Neural cell (in vitro differentiated cells): ENCODE measurements at regions not wholly inside any gene's neighbourhood (a gene's known extent, or its start where the extent isn't known, plus 50 kb on each side); places are given as distances from the start of the nearest gene placed in this dataset.

Source experiments
- EP300 ChIP-seq: fragments of 450-650 bp; conservative IDR thresholded peaks from 2 replicates; pipeline ENCODE4 v1.6.1; 2014; ENCODE audit warnings: antibody characterized with exemption, mild to moderate bottlenecking, moderate library complexity; ENCODE audit not compliant: poor library complexity, severe bottlenecking
- EZH2 ChIP-seq: fragments of 200-600, 300-800 bp; shearing (Covaris generic), sonication (generic); IDR thresholded peaks from 2 replicates; pipeline ENCODE4 v1.6.1; 2014; ENCODE audit warnings: antibody characterized with exemption, low read length, borderline replicate concordance, mild to moderate bottlenecking; ENCODE audit not compliant: insufficient read depth, poor library complexity, severe bottlenecking
- MXI1 ChIP-seq: fragments of 450-650 bp; conservative IDR thresholded peaks from 2 replicates; pipeline ENCODE4 v1.6.1; 2014; ENCODE audit warnings: antibody characterized with exemption, mild to moderate bottlenecking; ENCODE audit not compliant: poor library complexity, severe bottlenecking
- POLR2AphosphoS5 ChIP-seq: IDR thresholded peaks from 2 replicates; pipeline ENCODE4 v1.6.1; 2012
- RAD21 ChIP-seq: fragments of 450-650 bp; conservative IDR thresholded peaks from 2 replicates; pipeline ENCODE4 v1.6.1; 2014; ENCODE audit warnings: antibody characterized with exemption, mild to moderate bottlenecking, moderate library complexity
- TAF1 ChIP-seq: IDR thresholded peaks from 2 replicates; pipeline ENCODE4 v1.6.1; 2012; ENCODE audit warnings: low read depth
- TF ChIP-seq, protein P1 (sequence below): fragments of 450-650 bp; IDR thresholded peaks from 2 replicates; pipeline ENCODE4 v1.5.1; 2014; ENCODE audit warnings: antibody characterized with exemption, mild to moderate bottlenecking, moderate library complexity; ENCODE audit not compliant: poor library complexity, severe bottlenecking
- TF ChIP-seq, protein P2 (sequence below): IDR thresholded peaks from 2 replicates; pipeline ENCODE4 v1.6.1; 2012; ENCODE audit warnings: borderline replicate concordance

DNA sequence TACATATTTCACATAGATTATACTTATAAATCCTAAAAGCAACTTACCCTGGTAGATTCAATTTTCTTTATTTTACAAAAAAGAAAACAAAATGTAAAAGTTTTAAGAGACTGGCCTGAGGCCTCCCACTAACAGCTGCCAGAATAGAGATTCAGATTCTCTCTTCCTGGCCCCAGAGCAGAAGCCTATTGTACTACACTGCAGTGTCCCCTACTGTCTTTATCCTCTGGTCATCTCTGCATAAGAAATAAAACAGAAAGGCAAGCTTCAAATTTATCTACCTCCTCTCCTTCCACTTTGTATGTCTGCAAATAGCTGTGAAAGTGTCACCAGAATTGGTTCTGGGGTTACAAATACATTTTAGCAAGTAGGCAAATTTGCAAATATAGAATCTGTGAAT lies 1004.1 kb upstream of the PCDH9 start:
- TF ChIP-seq, protein P1, sequence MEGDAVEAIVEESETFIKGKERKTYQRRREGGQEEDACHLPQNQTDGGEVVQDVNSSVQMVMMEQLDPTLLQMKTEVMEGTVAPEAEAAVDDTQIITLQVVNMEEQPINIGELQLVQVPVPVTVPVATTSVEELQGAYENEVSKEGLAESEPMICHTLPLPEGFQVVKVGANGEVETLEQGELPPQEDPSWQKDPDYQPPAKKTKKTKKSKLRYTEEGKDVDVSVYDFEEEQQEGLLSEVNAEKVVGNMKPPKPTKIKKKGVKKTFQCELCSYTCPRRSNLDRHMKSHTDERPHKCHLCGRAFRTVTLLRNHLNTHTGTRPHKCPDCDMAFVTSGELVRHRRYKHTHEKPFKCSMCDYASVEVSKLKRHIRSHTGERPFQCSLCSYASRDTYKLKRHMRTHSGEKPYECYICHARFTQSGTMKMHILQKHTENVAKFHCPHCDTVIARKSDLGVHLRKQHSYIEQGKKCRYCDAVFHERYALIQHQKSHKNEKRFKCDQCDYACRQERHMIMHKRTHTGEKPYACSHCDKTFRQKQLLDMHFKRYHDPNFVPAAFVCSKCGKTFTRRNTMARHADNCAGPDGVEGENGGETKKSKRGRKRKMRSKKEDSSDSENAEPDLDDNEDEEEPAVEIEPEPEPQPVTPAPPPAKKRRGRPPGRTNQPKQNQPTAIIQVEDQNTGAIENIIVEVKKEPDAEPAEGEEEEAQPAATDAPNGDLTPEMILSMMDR, result no peak
- no peak for TF ChIP-seq EP300
- TF ChIP-seq MXI1, result no peak
- no peak for TF ChIP-seq EZH2
- no peak for TF ChIP-seq RAD21
- TF ChIP-seq POLR2AphosphoS5, result no peak
- TF ChIP-seq, protein P2, sequence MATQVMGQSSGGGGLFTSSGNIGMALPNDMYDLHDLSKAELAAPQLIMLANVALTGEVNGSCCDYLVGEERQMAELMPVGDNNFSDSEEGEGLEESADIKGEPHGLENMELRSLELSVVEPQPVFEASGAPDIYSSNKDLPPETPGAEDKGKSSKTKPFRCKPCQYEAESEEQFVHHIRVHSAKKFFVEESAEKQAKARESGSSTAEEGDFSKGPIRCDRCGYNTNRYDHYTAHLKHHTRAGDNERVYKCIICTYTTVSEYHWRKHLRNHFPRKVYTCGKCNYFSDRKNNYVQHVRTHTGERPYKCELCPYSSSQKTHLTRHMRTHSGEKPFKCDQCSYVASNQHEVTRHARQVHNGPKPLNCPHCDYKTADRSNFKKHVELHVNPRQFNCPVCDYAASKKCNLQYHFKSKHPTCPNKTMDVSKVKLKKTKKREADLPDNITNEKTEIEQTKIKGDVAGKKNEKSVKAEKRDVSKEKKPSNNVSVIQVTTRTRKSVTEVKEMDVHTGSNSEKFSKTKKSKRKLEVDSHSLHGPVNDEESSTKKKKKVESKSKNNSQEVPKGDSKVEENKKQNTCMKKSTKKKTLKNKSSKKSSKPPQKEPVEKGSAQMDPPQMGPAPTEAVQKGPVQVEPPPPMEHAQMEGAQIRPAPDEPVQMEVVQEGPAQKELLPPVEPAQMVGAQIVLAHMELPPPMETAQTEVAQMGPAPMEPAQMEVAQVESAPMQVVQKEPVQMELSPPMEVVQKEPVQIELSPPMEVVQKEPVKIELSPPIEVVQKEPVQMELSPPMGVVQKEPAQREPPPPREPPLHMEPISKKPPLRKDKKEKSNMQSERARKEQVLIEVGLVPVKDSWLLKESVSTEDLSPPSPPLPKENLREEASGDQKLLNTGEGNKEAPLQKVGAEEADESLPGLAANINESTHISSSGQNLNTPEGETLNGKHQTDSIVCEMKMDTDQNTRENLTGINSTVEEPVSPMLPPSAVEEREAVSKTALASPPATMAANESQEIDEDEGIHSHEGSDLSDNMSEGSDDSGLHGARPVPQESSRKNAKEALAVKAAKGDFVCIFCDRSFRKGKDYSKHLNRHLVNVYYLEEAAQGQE, result no peak
- no peak for TF ChIP-seq TAF1
